H9 (cell line): ENCODE measurements at regions not wholly inside any gene's neighbourhood (a gene's known extent, or its start where the extent isn't known, plus 50 kb on each side); places are given as distances from the start of the nearest gene placed in this dataset.

Source experiments
- DNase-seq: peaks from one replicate; pipeline ENCODE4 v3.0.0-alpha.2; 2017
- H2AFZ ChIP-seq: one replicate; pipeline ENCODE4 v1.6.1; 2013; ENCODE audit warnings: mild to moderate bottlenecking, low read length, control low read depth, moderate library complexity
- H2AK5ac ChIP-seq: 2 replicates; pipeline ENCODE4 v1.6.1; 2013; ENCODE audit warnings: low read length, control low read depth, mixed read lengths; ENCODE audit not compliant: insufficient read length
- H2BK120ac ChIP-seq: one replicate; pipeline ENCODE4 v1.6.1; 2013; ENCODE audit warnings: low read depth, mild to moderate bottlenecking, low read length, control low read depth, inconsistent platforms; ENCODE audit not compliant: poor library complexity, severe bottlenecking
- H2BK12ac ChIP-seq: 2 replicates; pipeline ENCODE4 v1.6.1; 2013; ENCODE audit warnings: low read length, control low read depth, mixed read lengths, low read depth; ENCODE audit not compliant: insufficient read length
- H2BK15ac ChIP-seq: 2 replicates; pipeline ENCODE4 v1.6.1; 2013; ENCODE audit warnings: low read depth, low read length, control low read depth
- H2BK20ac ChIP-seq: one replicate; pipeline ENCODE4 v1.6.1; 2013; ENCODE audit warnings: low read depth, mild to moderate bottlenecking, low read length, control low read depth, inconsistent platforms; ENCODE audit not compliant: poor library complexity, severe bottlenecking
- H2BK5ac ChIP-seq: 2 replicates; pipeline ENCODE4 v1.6.1; 2013; ENCODE audit warnings: low read length, control low read depth, mixed read lengths; ENCODE audit not compliant: insufficient read length
- H3K14ac ChIP-seq: 2 replicates; pipeline ENCODE4 v1.6.1; 2013; ENCODE audit warnings: low read length, control low read depth; ENCODE audit not compliant: insufficient read depth
- H3K18ac ChIP-seq: 2 replicates; pipeline ENCODE4 v1.6.1; 2013; ENCODE audit warnings: low read depth, mild to moderate bottlenecking, mixed read lengths, low read length, control low read depth; ENCODE audit not compliant: insufficient read length
- H3K23ac ChIP-seq: 2 replicates; pipeline ENCODE4 v1.6.1; 2013; ENCODE audit warnings: low read length, control low read depth, mixed read lengths, low read depth; ENCODE audit not compliant: insufficient read length
- H3K23me2 ChIP-seq: 2 replicates; pipeline ENCODE4 v1.6.1; 2013; ENCODE audit warnings: low read depth, mild to moderate bottlenecking, mixed read lengths, low read length, control low read depth; ENCODE audit not compliant: insufficient read length, poor library complexity, severe bottlenecking
- H3K27ac ChIP-seq: 2 replicates; pipeline ENCODE4 v1.5.1; 2013; ENCODE audit warnings: low read length, control low read depth, mixed read lengths, low read depth; ENCODE audit not compliant: insufficient read length
- H3K27me3 ChIP-seq: 2 replicates; pipeline ENCODE4 v1.6.1; 2013; ENCODE audit warnings: low read length, control low read depth, inconsistent platforms; ENCODE audit not compliant: insufficient read depth
- H3K4ac ChIP-seq: 2 replicates; pipeline ENCODE4 v1.6.1; 2013; ENCODE audit warnings: low read depth, mild to moderate bottlenecking, control low read depth, inconsistent platforms, low read length, moderate library complexity
- H3K4me1 ChIP-seq: 2 replicates; pipeline ENCODE4 v1.6.1; 2013; ENCODE audit warnings: low read length, control low read depth, inconsistent platforms; ENCODE audit not compliant: insufficient read depth
- H3K4me2 ChIP-seq: 2 replicates; pipeline ENCODE4 v1.6.1; 2013; ENCODE audit warnings: low read length, control low read depth, mixed read lengths; ENCODE audit not compliant: insufficient read length, insufficient read depth
- H3K56ac ChIP-seq: 2 replicates; pipeline ENCODE4 v1.6.1; 2013; ENCODE audit warnings: low read depth, mild to moderate bottlenecking, mixed read lengths, low read length, control low read depth; ENCODE audit not compliant: insufficient read length
- H3K79me1 ChIP-seq: 2 replicates; pipeline ENCODE4 v1.6.1; 2013; ENCODE audit warnings: low read depth, mild to moderate bottlenecking, moderate library complexity, low read length, control low read depth, inconsistent platforms; ENCODE audit not compliant: insufficient read depth, poor library complexity, severe bottlenecking
- H3K79me2 ChIP-seq: 2 replicates; pipeline ENCODE4 v1.6.1; 2013; ENCODE audit warnings: low read length, control low read depth, inconsistent platforms; ENCODE audit not compliant: insufficient read depth
- H3K9ac ChIP-seq: 2 replicates; pipeline ENCODE4 v1.6.1; 2013; ENCODE audit warnings: low read length, control low read depth, mixed read lengths; ENCODE audit not compliant: insufficient read length; ENCODE audit errors: extremely low read depth
- H3K9me3 ChIP-seq: one replicate; pipeline ENCODE4 v1.6.1; 2013; ENCODE audit warnings: low read depth, low read length, inconsistent platforms; ENCODE audit not compliant: control insufficient read depth
- H3T11ph ChIP-seq: one replicate; pipeline ENCODE4 v1.6.1; 2013; ENCODE audit warnings: mild to moderate bottlenecking, low read length, control low read depth, inconsistent platforms
- H4K20me1 ChIP-seq: one replicate; pipeline ENCODE4 v1.6.1; 2013; ENCODE audit not compliant: control insufficient read depth, insufficient read length, insufficient read depth
- H4K5ac ChIP-seq: 2 replicates; pipeline ENCODE4 v1.6.1; 2013; ENCODE audit warnings: low read depth, mild to moderate bottlenecking, mixed read lengths, low read length, control low read depth; ENCODE audit not compliant: insufficient read length
- H4K8ac ChIP-seq: replicated peaks from 2 replicates; pipeline ENCODE4 v1.6.1; 2013; ENCODE audit warnings: low read length, control low read depth, mixed read lengths, low read depth; ENCODE audit not compliant: insufficient read length
- H4K91ac ChIP-seq: 2 replicates; pipeline ENCODE4 v1.6.1; 2013; ENCODE audit warnings: low read depth, mild to moderate bottlenecking, moderate library complexity, mixed read lengths, low read length, control low read depth; ENCODE audit not compliant: insufficient read length
- H3K27ac Mint-ChIP-seq, 3 experiments: 2 replicates in 2 of 3; 3 replicates in 1 of 3; pipeline ENCODE4 v1.8.0; 2020 to 2021; ENCODE audit warnings: mixed read lengths in 3 of 3, mild to moderate bottlenecking in 1 of 3, moderate library complexity in 1 of 3
- H3K27me3 Mint-ChIP-seq: 2 replicates; pipeline ENCODE4 v1.8.0; 2021; ENCODE audit warnings: low read depth, mild to moderate bottlenecking, moderate library complexity, mixed read lengths
- H3K36me3 Mint-ChIP-seq, 3 experiments: 2 replicates in 2 of 3; 3 replicates in 1 of 3; pipeline ENCODE4 v1.8.0; 2020 to 2021; ENCODE audit warnings: low read depth in 3 of 3, mixed read lengths in 3 of 3; ENCODE audit not compliant: insufficient read depth in 1 of 3
- H3K4me1 Mint-ChIP-seq, 2 experiments: 2 replicates each; pipeline ENCODE4 v1.8.0; 2020; ENCODE audit warnings: mixed read lengths in 2 of 2
- H3K4me3 Mint-ChIP-seq, 2 experiments: 2 replicates in 1 of 2; 3 replicates in 1 of 2; pipeline ENCODE4 v1.8.0; 2020 to 2021; ENCODE audit warnings: mild to moderate bottlenecking in 2 of 2, mixed read lengths in 2 of 2, moderate library complexity in 1 of 2
- H3K9me3 Mint-ChIP-seq, 2 experiments: 2 replicates in 1 of 2; 3 replicates in 1 of 2; pipeline ENCODE4 v1.8.0; 2020; ENCODE audit warnings: mild to moderate bottlenecking in 2 of 2, mixed read lengths in 2 of 2, moderate library complexity in 1 of 2
- CTCF ChIP-seq: fragments of 200-600 bp; sonication (generic); conservative IDR thresholded peaks from 3 replicates; pipeline ENCODE4 v1.8.0; 2021; ENCODE audit warnings: antibody characterized with exemption, mild to moderate bottlenecking
- WGBS: extraction: QIAGEN DNeasy Blood & Tissue Kit; methylation state at CpG from one replicate; pipeline ENCODE4 v1.1.7; 2013; ENCODE audit warnings: missing lambda C conversion rate, low lambda C conversion rate, mixed read lengths; ENCODE audit not compliant: insufficient read length; ENCODE audit errors: extremely low coverage; 5-methylcytosine and 5-hydroxymethylcytosine counted together

GRCh38 chr1:43062527-43063095 lies 103.9 kb upstream of the SLC2A1 start:
- no peaks in the 10 kb centered on the region for H3K9me3 ChIP-seq
- Mint-ChIP-seq H3K4me3 (no peak overlapping the region), H3K27me3 (peaks cover 4% of the 10 kb centered on the region), H3K36me3 (no peaks in the 10 kb centered on the region; a peak in 2 of 7 replicates), H3K9me3 (peaks cover 0 to under 1% of the 10 kb centered on the region in 2 experiments; a peak in 1 of 5 replicates), H3K27ac (peak overlapping the region in 2 of 3 experiments; percentile 46 to 81; a peak in 2 of 7 replicates), H3K4me1 (peaks cover 34 to 43% of the 10 kb centered on the region in 2 experiments)
- DNase-seq = no peak
- H2BK5ac ChIP-seq = no peak overlapping the region
- no peak overlapping the region for H2BK20ac ChIP-seq
- H2BK120ac ChIP-seq = no peak overlapping the region
- H4K20me1 ChIP-seq = no peaks in the 10 kb centered on the region
- no peaks in the 10 kb centered on the region for H3K27me3 ChIP-seq
- no peak overlapping the region for H4K5ac ChIP-seq
- no peaks in the 10 kb centered on the region for H3K23me2 ChIP-seq
- no peak overlapping the region for H2BK12ac ChIP-seq
- no peak overlapping the region for H3K4me2 ChIP-seq
- H2AK5ac ChIP-seq = no peak overlapping the region
- no peaks in the 10 kb centered on the region for H3K79me1 ChIP-seq
- no peak overlapping the region for H4K8ac ChIP-seq
- no peak overlapping the region for H3K27ac ChIP-seq
- no CpG with 5 or more reads among the region's 12 CpGs for WGBS
- peaks cover 8% of the 10 kb centered on the region; the same call in 1 of the 2 replicates for H3K4me1 ChIP-seq
- no peak overlapping the region for H3K9ac ChIP-seq
- H3K56ac ChIP-seq = peak overlapping the region; percentile 37
- no peak overlapping the region for H3K4ac ChIP-seq
- no peak overlapping the region for H3T11ph ChIP-seq
- no peak overlapping the region for H2BK15ac ChIP-seq
- H2AFZ ChIP-seq = no peak overlapping the region
- H4K91ac ChIP-seq = no peak overlapping the region
- TF ChIP-seq CTCF = no peak
- no peaks in the 10 kb centered on the region for H3K79me2 ChIP-seq
- H3K23ac ChIP-seq = peak overlapping the region; percentile 69
- H3K18ac ChIP-seq = no peak overlapping the region
- no peak overlapping the region for H3K14ac ChIP-seq
